ENCODE measurements at regions not wholly inside any gene's neighbourhood (a gene's known extent, or its start where the extent isn't known, plus 50 kb on each side); places are given as distances from the start of the nearest gene placed in this dataset.
A peak's percentile ranks its signal among the peaks of the same experiment; 100 is the strongest.
"Not testable (repeated sequence)": the region's sequence is repeated elsewhere in the genome, so short reads cannot be mapped to it uniquely, and the experiment has no call there.

DNA sequence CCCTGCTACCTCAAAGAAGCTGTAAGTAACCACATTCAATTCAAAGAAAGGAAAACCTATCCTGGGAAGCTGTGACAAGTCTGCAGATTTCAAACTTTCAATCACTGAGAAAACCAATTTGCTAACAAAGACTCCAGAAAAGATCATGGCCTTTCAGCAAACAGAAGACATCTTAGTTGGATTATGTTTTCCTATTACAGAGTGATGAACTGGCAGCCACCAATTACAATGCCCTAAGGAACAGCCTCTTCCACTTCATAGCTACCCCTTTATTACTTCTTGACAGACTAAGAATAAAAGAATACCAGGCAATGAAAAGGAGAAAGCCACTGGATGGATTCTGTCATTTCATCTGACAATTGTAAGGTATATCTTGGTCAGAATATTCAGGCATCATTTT lies 128.2 kb upstream of the RASEF start:
- Histone ChIP-seq H3K27ac (ENCODE audit: low read depth in 1 of 3, low read length in 2 of 3) (no peak overlapping the region), H3K36me3 (ENCODE audit: control insufficient read depth in 3 of 3, insufficient read depth in 2 of 3, low read depth in 1 of 3, low read length in 3 of 3) (no peaks in the 10 kb centered on the region), H3K4me3 (ENCODE audit: low read depth in 1 of 3, low read length in 3 of 3) (no peak overlapping the region), H3K4me1 (ENCODE audit: control insufficient read depth in 3 of 3, insufficient read depth in 2 of 3, low read depth in 1 of 3, low read length in 2 of 3) (no peaks in the 10 kb centered on the region), H3K27me3 (ENCODE audit: control insufficient read depth in 3 of 3, insufficient read depth in 3 of 3, low read length in 3 of 3) (peaks cover 0 to 5% (median 0%) of the 10 kb centered on the region in 3 donors), H3K9me3 (ENCODE audit: control insufficient read depth in 2 of 2, insufficient read depth in 1 of 2, low read depth in 1 of 2, low read length in 1 of 2) (no peaks in the 10 kb centered on the region)
- DNase-seq (no peak), FAIRE-seq (no peak)

DNA sequence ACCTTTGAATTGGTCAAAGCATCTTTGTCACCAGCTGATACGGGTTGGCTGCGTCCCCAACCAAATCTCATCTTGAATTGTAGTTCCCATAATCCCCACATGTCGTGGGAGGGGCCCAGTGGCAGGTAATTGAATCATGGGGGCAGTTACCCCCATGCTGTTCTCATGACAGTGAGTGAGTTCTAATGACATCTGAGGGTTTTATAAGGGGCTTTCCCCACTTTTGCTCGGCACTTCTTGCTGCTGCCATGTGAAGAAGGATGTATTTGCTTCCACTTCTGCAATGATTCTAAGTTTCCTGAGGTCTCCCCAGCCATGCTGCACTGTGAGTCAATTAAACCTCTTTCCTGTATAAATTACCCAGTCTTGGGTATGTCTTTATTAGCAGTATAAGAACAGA lies 126.1 kb upstream of the RASEF start:
- not testable (repeated sequence) for DNase-seq; H3K27ac ChIP-seq (ENCODE audit: low read depth in 1 of 3, low read length in 2 of 3); H3K9me3 ChIP-seq (ENCODE audit: control insufficient read depth in 2 of 2, insufficient read depth in 1 of 2, low read depth in 1 of 2, low read length in 1 of 2); H3K36me3 ChIP-seq (ENCODE audit: control insufficient read depth in 3 of 3, insufficient read depth in 2 of 3, low read depth in 1 of 3, low read length in 3 of 3); H3K4me1 ChIP-seq (ENCODE audit: control insufficient read depth in 3 of 3, insufficient read depth in 2 of 3, low read depth in 1 of 3, low read length in 2 of 3); H3K4me3 ChIP-seq (ENCODE audit: low read depth in 1 of 3, low read length in 3 of 3); H3K27me3 ChIP-seq (ENCODE audit: control insufficient read depth in 3 of 3, insufficient read depth in 3 of 3, low read length in 3 of 3); FAIRE-seq
- WGBS, 3 donors, result 58 to 69% (median 62%) methylated on average over 4 of the region's 4 CpGs

DNA sequence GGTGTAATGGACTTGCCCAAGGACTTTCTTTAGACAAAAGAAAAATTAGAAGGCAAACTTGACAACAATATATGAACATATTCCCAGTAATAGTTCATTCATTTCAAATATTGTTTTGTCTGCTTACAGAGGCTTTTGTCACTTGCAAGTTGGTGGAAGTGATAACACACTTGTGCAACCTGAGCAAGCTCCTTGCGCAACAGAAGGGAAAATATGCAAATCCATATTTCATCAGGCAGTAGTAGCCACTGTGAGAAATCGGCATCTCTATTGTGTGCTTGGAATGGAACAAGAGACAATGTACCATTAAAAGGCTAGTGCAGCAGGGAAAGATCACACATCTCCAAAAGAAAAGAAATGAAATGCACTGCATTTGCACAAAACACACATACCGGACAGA lies 125.3 kb upstream of the RASEF start:
- Histone ChIP-seq H3K4me1 (ENCODE audit: control insufficient read depth in 3 of 3, insufficient read depth in 2 of 3, low read depth in 1 of 3, low read length in 2 of 3) (no peaks in the 10 kb centered on the region), H3K9me3 (ENCODE audit: control insufficient read depth in 2 of 2, insufficient read depth in 1 of 2, low read depth in 1 of 2, low read length in 1 of 2) (no peaks in the 10 kb centered on the region), H3K36me3 (ENCODE audit: control insufficient read depth in 3 of 3, insufficient read depth in 2 of 3, low read depth in 1 of 3, low read length in 3 of 3) (no peaks in the 10 kb centered on the region), H3K4me3 (ENCODE audit: low read depth in 1 of 3, low read length in 3 of 3) (no peak overlapping the region), H3K27me3 (ENCODE audit: control insufficient read depth in 3 of 3, insufficient read depth in 3 of 3, low read length in 3 of 3) (peaks cover 0 to 5% (median 0%) of the 10 kb centered on the region in 3 donors), H3K27ac (ENCODE audit: low read depth in 1 of 3, low read length in 2 of 3) (no peak overlapping the region)
- 86 to 93% (median 88%) methylated on average over 3 of the region's 3 CpGs for WGBS, 3 donors
- peak in 1 of 2 donors; percentile 15 for DNase-seq
- FAIRE-seq, result no peak

DNA sequence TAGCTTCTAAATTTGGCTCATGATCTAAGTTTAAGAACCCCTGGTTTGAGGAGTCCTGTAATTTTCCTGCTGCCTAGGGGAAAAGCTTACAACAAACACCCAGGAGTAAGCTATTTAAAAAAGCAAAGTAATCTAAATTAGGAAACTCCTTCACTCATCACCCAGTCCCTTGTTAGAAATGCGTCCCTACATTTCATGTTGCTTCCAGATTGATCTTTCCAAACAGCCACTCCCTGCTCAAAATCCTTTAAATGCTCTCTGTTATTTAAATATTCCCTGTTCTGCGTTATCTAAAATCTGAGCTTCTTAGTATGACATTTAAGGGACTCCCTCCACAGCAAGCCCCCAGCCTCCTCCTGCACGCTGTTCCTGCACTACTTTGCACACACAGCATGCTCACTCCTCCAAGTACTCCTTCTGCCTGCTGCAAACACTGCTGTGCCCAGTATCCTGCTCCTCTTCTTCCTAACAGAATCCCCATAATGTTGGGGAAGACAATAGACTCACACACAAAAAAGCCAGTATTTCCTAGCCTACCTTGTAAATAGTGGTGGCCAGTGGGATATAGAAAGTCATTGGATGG lies 123.3 kb upstream of the RASEF start:
- 51 to 54% (median 52%) methylated on average over 3 of the region's 3 CpGs for WGBS, 3 donors
- H3K4me1 ChIP-seq (ENCODE audit: control insufficient read depth in 3 of 3, insufficient read depth in 2 of 3, low read depth in 1 of 3, low read length in 2 of 3), result no peaks in the 10 kb centered on the region
- FAIRE-seq, result no peak

DNA sequence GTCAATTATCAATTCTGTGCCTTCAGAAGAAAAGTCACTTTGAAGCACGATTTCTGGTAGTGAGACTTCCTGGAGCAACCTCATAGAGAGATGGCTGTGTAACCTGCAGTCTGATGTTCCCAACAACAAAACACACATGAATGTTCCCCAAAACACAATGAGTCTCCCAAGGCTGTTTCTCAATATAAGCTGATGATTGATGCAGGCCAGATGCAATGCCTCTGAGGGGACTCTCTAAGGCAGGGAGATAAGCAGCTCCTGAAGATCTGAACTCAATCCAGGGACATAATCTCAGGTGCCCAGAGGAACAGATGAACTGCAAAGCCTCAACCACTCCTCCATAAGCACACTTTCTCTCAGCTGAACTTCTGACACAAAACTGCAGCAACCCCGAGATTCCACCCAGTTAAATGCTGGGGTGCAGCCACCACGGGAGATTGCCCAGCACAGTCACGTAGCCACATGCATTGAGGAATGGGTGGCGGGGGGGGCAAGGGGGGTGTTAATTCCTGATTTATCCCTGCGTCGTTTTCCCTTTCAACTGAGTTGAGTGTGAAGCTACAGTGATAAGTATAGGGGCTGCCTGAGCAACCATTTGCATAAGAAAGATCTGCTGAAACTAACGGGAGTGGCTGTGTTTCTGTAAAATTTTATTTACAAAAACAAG lies 122.7 kb upstream of the RASEF start:
- FAIRE-seq (no peak), DNase-seq (no peak)
- WGBS, 3 donors, result 30 to 33% (median 32%) methylated on average over 8 of the region's 8 CpGs
- H3K9me3 ChIP-seq (ENCODE audit: control insufficient read depth in 2 of 2, insufficient read depth in 1 of 2, low read depth in 1 of 2, low read length in 1 of 2), result no peaks in the 10 kb centered on the region
- H3K4me1 ChIP-seq (ENCODE audit: control insufficient read depth in 3 of 3, insufficient read depth in 2 of 3, low read depth in 1 of 3, low read length in 2 of 3), result no peaks in the 10 kb centered on the region
- no peak overlapping the region for H3K4me3 ChIP-seq (ENCODE audit: low read depth in 1 of 3, low read length in 3 of 3)
- H3K36me3 ChIP-seq (ENCODE audit: control insufficient read depth in 3 of 3, insufficient read depth in 2 of 3, low read depth in 1 of 3, low read length in 3 of 3), result no peaks in the 10 kb centered on the region
- H3K27me3 ChIP-seq (ENCODE audit: control insufficient read depth in 3 of 3, insufficient read depth in 3 of 3, low read length in 3 of 3), result peaks cover 0 to 5% (median 0%) of the 10 kb centered on the region in 3 donors
- no peak overlapping the region for H3K27ac ChIP-seq (ENCODE audit: low read depth in 1 of 3, low read length in 2 of 3)

More for the DNA sequence above, 123.3 kb upstream of the RASEF start:
- Histone ChIP-seq H3K9me3 (ENCODE audit: control insufficient read depth in 2 of 2, insufficient read depth in 1 of 2, low read depth in 1 of 2, low read length in 1 of 2) (no peaks in the 10 kb centered on the region), H3K36me3 (ENCODE audit: control insufficient read depth in 3 of 3, insufficient read depth in 2 of 3, low read depth in 1 of 3, low read length in 3 of 3) (no peaks in the 10 kb centered on the region), H3K4me3 (ENCODE audit: low read depth in 1 of 3, low read length in 3 of 3) (no peak overlapping the region), H3K27ac (ENCODE audit: low read depth in 1 of 3, low read length in 2 of 3) (no peak overlapping the region), H3K27me3 (ENCODE audit: control insufficient read depth in 3 of 3, insufficient read depth in 3 of 3, low read length in 3 of 3) (peaks cover 0 to 5% (median 0%) of the 10 kb centered on the region in 3 donors)
- DNase-seq, result no peak

DNA sequence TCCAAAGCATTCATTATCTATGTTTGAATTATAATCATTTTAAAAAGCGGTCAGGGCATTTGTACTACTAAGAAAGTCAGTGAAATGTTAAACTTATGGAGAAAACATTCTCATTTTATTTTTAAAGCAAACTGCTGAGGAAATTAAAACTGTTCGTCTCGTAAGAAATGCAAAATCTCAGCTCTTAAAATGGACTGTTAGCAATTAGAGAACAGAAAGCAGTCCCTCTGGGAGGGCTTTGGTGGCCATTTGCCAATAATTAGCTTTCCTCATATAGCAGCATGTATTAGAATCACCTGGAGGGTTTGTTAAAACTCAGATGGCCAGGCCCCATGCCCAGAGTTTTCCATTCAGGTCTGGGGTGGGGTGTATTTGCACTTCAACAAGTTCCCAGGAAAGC lies 120.7 kb upstream of the RASEF start:
- 68 to 93% (median 89%) methylated on average over 3 of the region's 3 CpGs for WGBS, 3 donors
- no peaks in the 10 kb centered on the region for H3K36me3 ChIP-seq (ENCODE audit: control insufficient read depth in 3 of 3, insufficient read depth in 2 of 3, low read depth in 1 of 3, low read length in 3 of 3)
- no peaks in the 10 kb centered on the region for H3K4me1 ChIP-seq (ENCODE audit: control insufficient read depth in 3 of 3, insufficient read depth in 2 of 3, low read depth in 1 of 3, low read length in 2 of 3)
- H3K9me3 ChIP-seq (ENCODE audit: control insufficient read depth in 2 of 2, insufficient read depth in 1 of 2, low read depth in 1 of 2, low read length in 1 of 2), result no peaks in the 10 kb centered on the region
- no peak overlapping the region for H3K27ac ChIP-seq (ENCODE audit: low read depth in 1 of 3, low read length in 2 of 3)
- peaks cover 0 to 2% (median 0%) of the 10 kb centered on the region in 3 donors for H3K27me3 ChIP-seq (ENCODE audit: control insufficient read depth in 3 of 3, insufficient read depth in 3 of 3, low read length in 3 of 3)
- H3K4me3 ChIP-seq (ENCODE audit: low read depth in 1 of 3, low read length in 3 of 3), result no peak overlapping the region
- FAIRE-seq, result no peak
- DNase-seq, result no peak

DNA sequence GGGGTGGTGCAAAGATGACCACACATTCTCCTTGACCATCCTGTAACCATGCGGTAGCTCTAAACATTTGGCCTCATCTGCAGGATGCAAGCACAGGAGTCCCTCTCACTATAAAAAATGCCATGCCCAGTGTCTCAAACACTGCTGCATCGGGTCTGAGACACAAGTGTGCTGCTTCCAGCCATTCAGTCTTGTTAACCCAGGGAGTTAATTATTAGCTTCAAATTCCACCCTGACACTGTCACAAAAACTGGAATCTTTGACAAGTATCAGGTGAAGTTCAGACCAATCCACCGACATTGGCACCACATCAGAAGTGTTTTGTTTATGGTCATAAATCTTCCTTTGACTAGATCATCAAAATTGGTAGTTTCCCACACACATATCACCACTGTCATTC lies 119.1 kb upstream of the RASEF start:
- H3K4me3 ChIP-seq (ENCODE audit: low read depth in 1 of 3, low read length in 3 of 3), result no peak overlapping the region
- no peaks in the 10 kb centered on the region for H3K9me3 ChIP-seq (ENCODE audit: control insufficient read depth in 2 of 2, insufficient read depth in 1 of 2, low read depth in 1 of 2, low read length in 1 of 2)
- H3K36me3 ChIP-seq (ENCODE audit: control insufficient read depth in 3 of 3, insufficient read depth in 2 of 3, low read depth in 1 of 3, low read length in 3 of 3), result no peaks in the 10 kb centered on the region
- 22 to 59% (median 38%) methylated on average over 3 of the region's 3 CpGs for WGBS, 3 donors
- FAIRE-seq (no peak), DNase-seq (peak in 1 of 2 donors; percentile 47)
- H3K27ac ChIP-seq (ENCODE audit: low read depth in 1 of 3, low read length in 2 of 3), result no peak overlapping the region
- peaks cover 0 to 2% (median 0%) of the 10 kb centered on the region in 3 donors for H3K27me3 ChIP-seq (ENCODE audit: control insufficient read depth in 3 of 3, insufficient read depth in 3 of 3, low read length in 3 of 3)
- H3K4me1 ChIP-seq (ENCODE audit: control insufficient read depth in 3 of 3, insufficient read depth in 2 of 3, low read depth in 1 of 3, low read length in 2 of 3), result no peaks in the 10 kb centered on the region

DNA sequence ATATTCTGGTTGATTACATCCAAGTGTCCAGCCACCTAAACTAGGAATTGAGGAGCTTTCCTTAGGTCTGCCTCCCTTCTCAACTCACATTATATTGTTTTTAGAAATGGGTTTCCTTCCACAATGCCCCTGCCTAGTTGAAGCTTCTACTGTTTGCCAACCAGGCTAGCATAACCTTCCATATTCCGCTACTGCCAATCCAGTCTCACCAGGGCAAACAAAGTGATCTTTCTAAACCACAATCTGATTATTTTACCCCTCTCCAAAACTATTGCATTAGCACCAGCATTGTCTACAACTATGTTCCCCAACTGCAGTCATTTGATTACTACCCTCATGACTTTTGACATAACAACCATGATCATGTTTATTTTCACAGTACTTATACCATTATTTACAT lies 115.8 kb upstream of the RASEF start:
- Histone ChIP-seq H3K27me3 (ENCODE audit: control insufficient read depth in 3 of 3, insufficient read depth in 3 of 3, low read length in 3 of 3) (no peaks in the 10 kb centered on the region), H3K4me3 (ENCODE audit: low read depth in 1 of 3, low read length in 3 of 3) (no peak overlapping the region), H3K36me3 (ENCODE audit: control insufficient read depth in 3 of 3, insufficient read depth in 2 of 3, low read depth in 1 of 3, low read length in 3 of 3) (no peaks in the 10 kb centered on the region), H3K9me3 (ENCODE audit: control insufficient read depth in 2 of 2, insufficient read depth in 1 of 2, low read depth in 1 of 2, low read length in 1 of 2) (peaks cover 0 to 5% of the 10 kb centered on the region in 2 donors), H3K27ac (ENCODE audit: low read depth in 1 of 3, low read length in 2 of 3) (no peak overlapping the region), H3K4me1 (ENCODE audit: control insufficient read depth in 3 of 3, insufficient read depth in 2 of 3, low read depth in 1 of 3, low read length in 2 of 3) (no peaks in the 10 kb centered on the region)
- DNase-seq, result no peak
- FAIRE-seq, result no peak
- WGBS, 3 donors, result 86 to 93% (median 89%) methylated on average over 1 of the region's 1 CpG

DNA sequence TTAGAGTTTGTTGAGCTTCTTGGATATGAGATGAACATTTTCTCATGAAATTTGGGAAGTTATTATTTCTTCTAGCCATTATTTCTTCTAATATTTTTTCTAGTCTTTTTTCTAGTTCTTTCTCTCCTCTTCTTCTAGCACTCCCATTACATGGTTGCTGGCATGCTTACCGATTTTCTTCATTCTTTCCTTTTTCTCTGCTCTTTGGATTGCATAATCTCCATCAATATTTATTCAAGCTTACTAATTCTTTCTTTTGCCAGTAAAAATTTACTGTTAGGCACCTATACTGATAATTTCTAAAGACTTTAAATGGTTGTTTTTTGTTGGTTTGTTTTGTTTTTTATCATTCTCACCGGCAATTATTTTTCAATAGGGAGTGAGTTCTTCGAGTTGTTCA lies 114.8 kb upstream of the RASEF start:
- Histone ChIP-seq H3K4me1 (ENCODE audit: control insufficient read depth in 3 of 3, insufficient read depth in 2 of 3, low read depth in 1 of 3, low read length in 2 of 3) (no peaks in the 10 kb centered on the region), H3K27me3 (ENCODE audit: control insufficient read depth in 3 of 3, insufficient read depth in 3 of 3, low read length in 3 of 3) (no peaks in the 10 kb centered on the region), H3K4me3 (ENCODE audit: low read depth in 1 of 3, low read length in 3 of 3) (no peak overlapping the region), H3K27ac (ENCODE audit: low read depth in 1 of 3, low read length in 2 of 3) (no peak overlapping the region), H3K9me3 (ENCODE audit: control insufficient read depth in 2 of 2, insufficient read depth in 1 of 2, low read depth in 1 of 2, low read length in 1 of 2) (peaks cover 0 to 5% of the 10 kb centered on the region in 2 donors), H3K36me3 (ENCODE audit: control insufficient read depth in 3 of 3, insufficient read depth in 2 of 3, low read depth in 1 of 3, low read length in 3 of 3) (no peaks in the 10 kb centered on the region)
- FAIRE-seq (no peak), DNase-seq (no peak)
- WGBS, 3 donors, result 88 to 92% (median 89%) methylated on average over 3 of the region's 3 CpGs

Measured in small intestine (tissue), 7 donors.